GM12864 (cell line): ENCODE measurements at regions not wholly inside any gene's neighbourhood (a gene's known extent, or its start where the extent isn't known, plus 50 kb on each side); places are given as distances from the start of the nearest gene placed in this dataset.

Experiments
- DNase-seq: peaks from one replicate; pipeline ENCODE4 v3.0.0-alpha.2; 2011; ENCODE audit warnings: low read depth
- H3K4me3 ChIP-seq: 2 replicates; pipeline ENCODE4 v1.5.1; 2011; ENCODE audit warnings: mild to moderate bottlenecking, low read depth, low read length, control low read depth
- TF ChIP-seq, protein P1 (sequence below): IDR thresholded peaks from 2 replicates; pipeline ENCODE4 v1.5.1; 2011; ENCODE audit warnings: low read depth, mild to moderate bottlenecking, moderate library complexity, low read length, control low read depth, inconsistent platforms; ENCODE audit errors: missing control alignments

DNA sequence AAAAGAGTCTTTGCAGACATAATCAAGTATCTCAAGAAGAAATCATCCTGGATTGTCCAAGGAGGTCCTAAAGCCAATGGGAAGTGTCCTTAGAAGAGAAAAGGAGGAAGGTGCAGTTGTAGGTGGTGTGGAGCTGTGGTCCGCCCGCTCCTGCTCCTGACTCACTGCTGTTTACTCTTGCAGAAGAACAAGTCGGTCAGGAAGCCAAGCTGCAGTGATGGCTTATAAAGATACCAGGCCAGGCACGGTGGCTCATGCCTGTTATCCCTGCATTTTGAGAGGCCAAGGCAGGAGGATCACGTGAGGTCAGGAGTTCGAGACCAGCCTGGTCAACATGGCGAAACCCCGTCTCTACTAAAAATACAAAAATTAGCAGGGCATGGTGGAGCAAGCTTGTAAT is 66.4 kb upstream of the ATP6AP2 start:
- no peak overlapping the region for H3K4me3 ChIP-seq
- no peak for DNase-seq
- TF ChIP-seq, protein P1, sequence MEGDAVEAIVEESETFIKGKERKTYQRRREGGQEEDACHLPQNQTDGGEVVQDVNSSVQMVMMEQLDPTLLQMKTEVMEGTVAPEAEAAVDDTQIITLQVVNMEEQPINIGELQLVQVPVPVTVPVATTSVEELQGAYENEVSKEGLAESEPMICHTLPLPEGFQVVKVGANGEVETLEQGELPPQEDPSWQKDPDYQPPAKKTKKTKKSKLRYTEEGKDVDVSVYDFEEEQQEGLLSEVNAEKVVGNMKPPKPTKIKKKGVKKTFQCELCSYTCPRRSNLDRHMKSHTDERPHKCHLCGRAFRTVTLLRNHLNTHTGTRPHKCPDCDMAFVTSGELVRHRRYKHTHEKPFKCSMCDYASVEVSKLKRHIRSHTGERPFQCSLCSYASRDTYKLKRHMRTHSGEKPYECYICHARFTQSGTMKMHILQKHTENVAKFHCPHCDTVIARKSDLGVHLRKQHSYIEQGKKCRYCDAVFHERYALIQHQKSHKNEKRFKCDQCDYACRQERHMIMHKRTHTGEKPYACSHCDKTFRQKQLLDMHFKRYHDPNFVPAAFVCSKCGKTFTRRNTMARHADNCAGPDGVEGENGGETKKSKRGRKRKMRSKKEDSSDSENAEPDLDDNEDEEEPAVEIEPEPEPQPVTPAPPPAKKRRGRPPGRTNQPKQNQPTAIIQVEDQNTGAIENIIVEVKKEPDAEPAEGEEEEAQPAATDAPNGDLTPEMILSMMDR: no peak

DNA sequence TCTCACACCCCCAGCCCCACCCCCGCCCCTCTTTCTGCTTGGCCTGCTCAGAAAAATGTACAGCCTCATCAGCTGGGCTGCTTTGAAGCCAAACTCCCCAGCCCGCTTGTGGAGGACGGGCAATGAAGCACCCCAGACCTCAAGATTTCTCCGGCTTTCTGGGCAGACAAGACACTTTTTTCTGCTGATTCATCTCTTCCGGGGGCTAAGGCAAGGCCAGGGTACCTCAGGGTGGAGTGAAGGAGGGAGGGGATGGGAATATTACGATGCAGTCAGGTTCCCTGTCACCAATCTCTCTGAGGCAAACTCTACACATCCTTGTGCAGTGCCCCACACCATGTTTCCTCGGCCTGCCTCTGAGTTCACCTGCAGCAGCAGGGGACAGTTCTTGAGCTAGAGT is 66.9 kb upstream of the ATP6AP2 start:
- TF ChIP-seq, protein P1: no peak
- no peak overlapping the region for H3K4me3 ChIP-seq
- no peak for DNase-seq

DNA sequence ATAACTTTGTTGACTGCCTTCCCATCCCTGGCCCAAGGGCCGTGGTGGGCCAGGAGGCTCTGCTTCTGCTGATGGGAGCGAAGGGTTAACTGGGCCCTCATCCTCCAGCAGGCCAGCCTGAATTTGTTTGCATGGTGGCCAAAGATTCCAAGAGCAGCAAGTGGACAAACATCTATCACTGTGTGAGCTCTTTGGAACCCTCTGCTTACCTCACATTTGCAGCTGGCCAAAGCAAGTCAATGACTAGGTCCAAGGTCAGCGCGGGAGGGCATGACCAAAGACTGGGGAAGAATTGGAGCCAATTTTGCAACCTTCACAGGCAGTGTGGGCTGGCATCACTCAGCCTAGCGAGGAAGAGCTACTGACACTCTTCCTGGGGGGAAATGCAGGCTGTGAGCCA is 67.8 kb upstream of the ATP6AP2 start:
- H3K4me3 ChIP-seq: no peak overlapping the region
- DNase-seq: no peak
- TF ChIP-seq, protein P1: no peak

DNA sequence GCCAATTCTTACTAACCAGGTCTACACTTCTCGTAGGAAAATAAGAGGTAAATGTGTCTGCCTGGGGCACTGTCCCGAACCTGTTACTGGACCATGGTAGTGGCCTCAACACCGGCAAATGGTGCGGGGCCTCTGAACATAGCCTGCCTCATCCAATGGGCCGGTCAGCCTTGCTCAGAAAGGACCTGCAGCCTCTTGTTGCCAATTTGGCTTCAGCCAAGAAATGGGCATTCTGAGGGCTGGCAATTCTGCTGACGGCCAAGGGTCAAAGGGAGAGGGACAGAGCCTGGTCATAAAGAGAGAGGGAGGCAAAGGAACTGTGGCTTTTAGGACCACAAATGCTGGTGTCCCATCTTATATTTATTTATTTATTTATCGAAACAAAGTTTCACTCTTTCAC is 69.5 kb upstream of the ATP6AP2 start:
- DNase-seq: no peak
- TF ChIP-seq, protein P1: no peak

DNA sequence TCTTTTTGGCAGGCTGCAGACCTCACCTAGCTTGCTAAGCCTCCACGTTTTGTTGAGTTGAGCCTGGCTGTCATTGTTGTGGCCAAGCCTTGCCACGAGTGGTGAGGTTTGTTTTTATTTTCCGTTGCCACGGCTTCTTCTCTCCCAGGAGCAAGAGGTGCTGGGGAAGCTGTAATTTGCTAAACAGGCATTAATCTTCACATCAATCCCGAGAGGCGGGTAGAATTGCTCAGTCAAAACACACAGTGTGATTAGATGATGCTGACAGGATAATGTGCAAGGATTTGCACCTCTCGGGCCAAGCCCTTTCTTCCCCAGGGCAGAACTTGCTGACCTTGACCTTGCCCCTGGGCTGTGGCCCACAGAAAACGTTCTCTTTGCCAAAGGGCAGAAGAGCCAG is 72.2 kb upstream of the ATP6AP2 start:
- H3K4me3 ChIP-seq: no peak overlapping the region
- DNase-seq: no peak
- TF ChIP-seq, protein P1: no peak

More for the DNA sequence above, 69.5 kb upstream of the ATP6AP2 start:
- no peak overlapping the region for H3K4me3 ChIP-seq

DNA sequence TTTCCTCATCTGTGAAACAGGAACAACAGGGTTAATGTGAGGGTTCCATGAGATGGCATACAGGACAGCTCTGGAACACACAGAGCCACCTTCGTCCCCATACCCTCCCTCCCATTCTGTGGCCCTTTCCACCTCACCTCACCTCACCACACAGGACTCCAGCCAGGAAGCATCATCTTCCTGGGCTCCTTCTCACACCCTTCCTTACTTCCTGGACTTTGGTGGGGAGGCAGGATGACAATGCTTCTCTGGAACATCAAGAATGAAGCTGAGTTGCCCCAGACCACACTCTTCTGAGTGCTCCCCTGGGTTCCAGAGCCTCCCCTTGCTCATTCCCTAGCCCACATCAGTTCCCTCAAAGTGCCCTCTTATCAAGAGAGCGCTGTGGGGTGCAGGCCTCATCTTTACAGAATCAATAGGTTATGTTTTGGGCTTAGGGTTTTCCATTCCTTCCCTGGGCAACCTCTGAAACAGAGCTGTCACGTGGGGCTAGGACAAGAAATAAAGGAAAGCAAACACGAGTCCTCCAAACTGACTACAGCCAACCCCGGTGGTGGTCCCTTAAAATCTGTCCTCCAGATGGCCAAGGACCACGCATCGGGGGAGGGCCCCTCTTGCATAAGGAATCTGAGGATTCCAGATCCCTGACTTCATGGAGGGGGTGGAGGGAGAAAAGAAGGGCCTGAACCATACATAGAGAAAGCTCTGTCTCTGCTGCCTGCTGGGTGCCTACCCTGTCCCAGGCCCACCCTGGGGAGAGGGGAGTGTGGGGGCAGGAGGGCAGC is 74.4 kb upstream of the ATP6AP2 start:
- TF ChIP-seq, protein P1: no peak
- H3K4me3 ChIP-seq: no peak overlapping the region
- DNase-seq: no peak

DNA sequence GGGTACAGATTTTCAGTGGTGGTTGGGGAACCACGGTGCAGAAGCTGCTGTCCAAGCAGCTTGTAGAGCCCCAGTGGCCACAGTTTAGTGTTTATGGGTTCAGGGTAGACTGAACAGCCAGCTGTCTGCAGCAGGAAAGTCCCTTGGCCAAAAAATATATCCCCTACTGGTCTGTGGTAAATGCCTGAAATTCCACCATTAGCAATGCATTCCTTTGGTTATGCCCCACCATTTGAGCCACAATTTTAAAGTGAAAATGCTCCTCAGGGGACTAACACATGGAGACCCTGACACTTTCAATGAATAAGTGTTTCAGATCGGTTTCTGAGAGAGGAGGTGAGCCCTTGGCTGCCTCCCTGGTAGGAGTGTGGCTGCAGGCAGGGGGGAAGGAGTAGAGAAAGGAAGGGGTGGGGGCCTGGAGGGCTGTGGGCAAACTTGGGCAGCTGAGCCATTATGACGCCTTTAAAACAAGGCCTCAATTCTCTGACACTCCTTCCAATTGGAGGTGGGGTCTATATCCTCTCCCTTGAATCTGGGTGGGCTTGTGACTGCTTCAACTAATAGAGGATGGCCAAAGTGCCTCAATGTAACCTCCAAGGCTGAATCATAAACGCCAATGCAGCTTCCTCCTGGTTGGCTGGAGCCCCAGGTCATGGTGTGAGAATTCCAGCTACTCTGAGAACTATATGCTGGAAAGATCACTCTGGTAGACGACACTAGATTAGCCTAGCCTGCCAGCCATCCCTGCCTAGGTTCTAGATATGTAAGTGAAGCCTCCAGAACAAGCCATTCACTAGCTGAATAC is 75.8 kb upstream of the ATP6AP2 start:
- DNase-seq: peak; percentile 3
- no peak overlapping the region for H3K4me3 ChIP-seq
- TF ChIP-seq, protein P1: no peak
